SIG-M5 treated with dmso at 0.1 percent for 504 hours (cell line): ENCODE measurements at regions not wholly inside any gene's neighbourhood (a gene's known extent, or its start where the extent isn't known, plus 50 kb on each side); places are given as distances from the start of the nearest gene placed in this dataset.

Source experiments
- DNase-seq: peaks from one replicate; lab custom pipeline; 2025; ENCODE audit not compliant: unreplicated experiment; lab: John Stamatoyannopoulos, UW

DNA sequence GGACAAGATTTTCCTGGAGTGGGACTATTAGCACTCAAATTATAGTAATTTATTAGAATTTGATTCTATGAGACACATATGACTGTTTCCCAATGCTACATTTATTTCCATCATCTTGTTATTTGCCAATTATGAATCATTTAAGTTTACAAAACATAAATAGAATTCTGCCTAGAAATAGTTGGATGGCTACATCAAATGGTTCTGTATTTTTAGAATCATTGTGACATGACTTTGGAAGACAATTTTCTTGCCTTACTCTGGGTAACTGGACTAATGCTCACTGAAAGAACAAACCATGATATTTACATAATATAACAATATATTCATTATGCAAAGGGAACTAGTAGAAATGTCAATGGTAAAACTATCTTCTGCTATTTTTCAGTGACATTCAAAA lies 173.5 kb downstream of the ZIC1 start:
- DNase-seq, result no peak

DNA sequence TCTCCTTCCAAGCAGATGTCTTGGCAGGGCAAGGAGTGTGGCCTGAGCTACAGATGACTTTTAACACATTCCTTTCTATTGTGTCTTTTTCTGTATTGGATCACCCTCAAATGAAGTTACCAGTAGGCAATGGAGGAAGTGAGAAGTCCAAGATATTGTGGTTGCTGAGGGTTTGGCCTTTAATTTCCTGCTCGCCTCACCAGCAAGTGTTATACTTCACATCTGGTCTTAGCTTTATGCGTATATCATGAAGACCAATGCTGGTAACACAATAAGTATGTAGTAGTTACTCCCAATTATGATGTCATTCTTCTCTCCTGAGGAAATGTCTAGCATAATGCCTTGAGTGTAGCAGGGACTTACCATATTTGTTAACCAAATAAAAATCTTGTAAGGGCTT lies 179.9 kb downstream of the ZIC1 start:
- no peak for DNase-seq

DNA sequence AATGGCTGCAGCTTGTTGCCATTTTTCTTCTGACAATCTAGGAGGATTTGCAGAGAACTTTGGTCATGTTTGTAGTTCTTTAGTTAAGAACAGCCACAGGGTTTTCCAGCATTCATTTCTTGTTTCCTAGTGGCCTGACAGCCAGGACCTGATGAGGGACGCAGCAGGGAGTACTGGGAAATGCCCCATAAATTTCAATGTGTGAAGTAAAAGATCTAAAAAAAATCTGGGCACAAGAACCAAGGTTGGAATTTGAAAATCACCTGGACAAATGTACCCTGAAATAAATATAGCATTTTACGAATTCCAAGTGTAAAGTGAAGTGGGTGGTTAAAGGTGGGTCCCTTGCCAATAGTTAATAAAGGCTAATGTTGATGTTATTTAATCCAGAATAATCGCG lies 195.0 kb downstream of the ZIC1 start:
- DNase-seq, result no peak

DNA sequence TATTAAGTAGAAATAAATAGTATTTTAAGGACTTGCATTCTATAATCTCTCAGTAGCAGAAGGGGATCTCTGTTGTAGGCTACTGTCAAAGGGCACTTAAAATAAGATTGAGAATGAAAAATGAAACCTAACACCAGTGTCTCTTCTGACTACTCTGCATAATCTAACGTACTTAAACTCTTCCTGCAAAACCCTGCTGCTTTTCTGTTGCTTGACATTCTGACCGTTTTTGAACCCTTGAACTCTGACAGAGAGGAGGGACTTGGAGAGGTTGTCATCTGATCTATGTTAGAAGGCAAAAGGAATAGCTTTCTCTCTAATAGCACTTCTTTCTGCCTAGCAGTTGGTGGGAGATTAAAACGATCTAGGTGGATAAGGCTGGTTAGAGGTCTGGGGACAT lies 204.6 kb downstream of the ZIC1 start:
- no peak for DNase-seq

DNA sequence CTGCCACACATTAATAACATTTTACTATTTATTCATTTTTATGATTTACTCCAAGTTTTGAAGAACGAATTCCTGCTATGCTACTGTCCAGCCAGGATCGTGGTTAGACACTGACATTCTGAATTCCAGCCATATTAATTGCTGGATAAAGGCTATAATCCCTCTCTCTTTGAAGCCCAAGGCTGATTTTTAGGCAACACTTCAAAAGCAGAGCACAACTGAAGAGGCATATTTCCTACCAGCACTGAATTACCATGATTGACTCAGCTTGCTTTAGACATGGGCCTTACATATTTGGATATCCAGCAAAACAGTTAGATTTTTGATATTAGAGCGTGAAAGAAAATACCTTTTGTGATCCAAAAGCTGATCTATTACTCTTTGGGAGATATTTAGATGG lies 205.0 kb downstream of the ZIC1 start:
- DNase-seq, result no peak

DNA sequence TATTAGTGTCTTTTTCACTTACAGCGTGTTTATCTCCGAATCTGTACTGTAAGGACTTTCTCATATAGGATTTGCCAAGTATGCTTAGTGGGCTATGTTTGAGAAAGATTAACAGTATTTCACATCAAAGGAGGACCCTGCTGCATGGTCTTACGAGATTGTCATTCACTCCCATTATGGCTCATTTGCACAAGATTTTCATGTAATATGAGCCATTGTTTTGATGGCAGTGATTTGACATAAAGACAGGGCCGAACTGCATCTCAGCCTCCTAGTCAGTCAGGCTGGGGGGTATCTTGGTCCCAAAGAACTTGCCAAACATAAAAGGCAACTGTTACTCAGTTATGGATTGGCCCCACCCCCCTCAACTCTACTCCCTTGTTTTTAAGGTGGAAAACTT lies 205.9 kb downstream of the ZIC1 start:
- no peak for DNase-seq

DNA sequence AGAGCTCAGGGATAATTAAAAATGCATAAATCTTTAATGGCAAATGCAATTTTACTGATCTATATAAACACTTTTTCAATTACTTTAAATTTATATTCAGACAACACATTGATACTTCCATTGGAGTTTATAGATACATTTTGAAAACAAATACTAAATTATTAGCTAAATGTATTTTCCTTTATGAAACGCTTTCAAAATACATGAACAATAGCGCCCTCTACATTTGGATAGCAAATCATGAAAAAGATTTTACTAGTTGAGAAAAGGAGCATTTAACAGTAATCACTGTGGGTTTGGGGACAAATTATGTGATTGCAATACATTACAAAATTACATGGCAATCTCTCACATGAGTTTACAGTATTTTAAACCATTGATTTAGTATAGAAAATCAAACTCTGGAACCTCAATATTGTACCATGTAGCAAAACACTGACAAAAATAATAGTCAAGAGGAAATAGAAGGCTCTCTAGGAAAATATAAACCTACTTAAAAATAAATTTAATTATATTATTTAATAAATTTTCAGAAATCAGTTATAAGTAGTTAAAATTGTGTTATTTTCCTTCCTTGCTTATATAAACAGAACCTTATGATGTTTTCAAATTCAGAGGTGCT lies 207.9 kb downstream of the ZIC1 start:
- DNase-seq, result peak; percentile 28

DNA sequence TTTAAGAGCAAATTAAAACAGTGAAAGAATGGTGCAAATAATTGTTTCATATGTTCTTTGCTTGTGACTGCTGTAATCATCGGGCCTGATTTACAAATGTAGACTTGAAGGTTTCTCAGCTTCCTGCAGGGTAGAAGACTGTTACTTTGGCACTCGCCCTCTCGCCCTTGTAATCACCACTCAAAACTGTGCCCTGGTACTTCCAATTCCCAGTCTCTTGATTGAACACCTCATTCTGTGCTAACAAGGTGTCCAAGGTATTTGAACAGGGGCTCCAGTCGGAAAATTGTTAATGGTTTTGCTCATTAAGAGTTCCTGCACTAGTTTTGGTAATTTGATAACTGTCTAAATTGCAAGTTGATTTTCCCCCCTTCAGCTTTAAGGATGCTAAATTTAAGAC lies 209.5 kb downstream of the ZIC1 start:
- no peak for DNase-seq

DNA sequence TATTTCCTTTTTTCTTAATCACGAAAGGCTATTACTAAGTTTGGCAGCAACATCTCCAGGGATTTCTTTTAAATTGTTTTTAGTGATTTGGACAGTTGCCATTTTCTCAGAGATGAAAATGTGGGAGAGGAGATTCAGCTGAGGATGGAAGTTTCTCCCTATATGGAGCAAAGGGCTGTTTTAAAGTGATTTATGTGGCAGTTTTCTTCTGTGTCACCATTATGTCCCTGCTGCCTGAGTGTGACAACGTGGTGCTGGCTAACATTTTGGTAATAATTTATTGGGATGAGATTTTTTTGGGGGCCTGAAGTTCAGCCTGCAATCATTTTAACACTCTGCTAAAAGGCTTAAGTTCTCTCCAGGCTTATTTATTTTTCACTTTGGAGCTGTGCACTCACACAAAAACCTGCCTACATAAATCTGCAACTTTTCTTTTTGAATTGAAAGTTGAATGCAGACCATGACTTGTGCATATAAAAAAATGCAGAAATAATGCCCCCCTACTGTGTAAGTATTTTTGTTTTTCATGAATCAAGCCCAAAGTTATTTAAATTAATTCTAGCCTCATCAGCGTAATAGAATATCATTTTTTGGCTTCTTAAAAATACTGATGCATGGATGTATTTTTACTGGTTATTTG lies 210.9 kb downstream of the ZIC1 start:
- DNase-seq, result no peak

DNA sequence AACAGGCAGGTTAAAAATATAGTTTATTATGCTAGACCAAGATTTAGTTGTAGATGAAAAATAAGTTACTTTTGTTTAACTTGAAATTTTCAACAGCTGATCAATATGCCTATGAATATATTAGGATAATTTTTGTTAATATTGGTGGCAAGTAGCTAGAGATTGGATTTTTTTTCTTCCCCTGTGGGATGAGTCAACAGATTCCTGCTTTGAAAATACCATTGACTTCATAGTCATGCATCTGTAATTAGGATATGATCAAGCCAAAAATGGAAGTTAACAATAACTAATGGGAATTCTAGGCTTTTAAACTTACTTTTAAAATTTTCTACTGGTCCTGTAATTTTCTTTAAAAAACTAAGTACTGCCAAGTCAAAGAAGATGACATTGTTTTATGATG lies 211.7 kb downstream of the ZIC1 start:
- DNase-seq, result no peak

DNA sequence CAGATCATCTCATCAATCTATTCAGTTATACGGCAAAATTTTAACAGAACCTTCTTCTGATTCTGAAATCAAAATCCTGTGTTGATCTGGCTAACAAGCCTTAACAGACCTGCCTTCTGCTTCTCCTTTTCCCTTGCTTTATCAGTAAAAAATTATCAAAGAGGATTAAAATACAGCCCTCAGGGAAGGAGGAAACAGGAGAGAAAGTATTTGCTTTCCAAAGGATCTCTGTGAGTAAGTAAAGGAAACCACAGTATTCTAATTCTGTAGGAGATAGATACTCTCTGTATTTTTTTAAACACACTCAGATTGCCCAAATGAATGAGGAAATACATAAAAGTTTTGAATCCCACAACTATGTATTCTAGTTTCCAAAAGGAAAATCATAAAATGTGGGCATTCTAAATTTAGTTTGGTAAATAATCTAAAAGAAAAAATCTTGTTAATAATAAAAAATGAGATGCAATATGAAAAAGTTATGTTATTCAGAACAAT lies 221.8 kb downstream of the ZIC1 start:
- DNase-seq, result no peak

DNA sequence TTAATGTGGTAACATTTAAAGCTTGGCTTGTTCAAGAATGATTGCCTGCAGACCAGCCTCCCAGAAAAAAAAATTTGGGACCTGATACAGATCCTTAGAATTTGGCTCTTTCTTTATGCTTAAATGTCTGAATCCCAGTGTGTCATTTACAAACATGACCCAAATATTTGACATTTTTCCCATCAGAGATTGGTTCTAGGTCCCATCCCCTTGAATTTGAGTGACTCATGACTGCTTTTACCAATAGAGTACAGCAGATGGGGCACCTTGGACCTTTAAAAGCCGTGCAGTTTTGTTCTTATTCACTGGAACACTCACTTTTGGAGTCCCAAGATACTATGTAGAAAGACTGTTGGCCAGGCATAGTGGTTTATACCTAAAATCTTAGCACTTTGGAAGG lies 231.6 kb downstream of the ZIC1 start:
- DNase-seq, result no peak

DNA sequence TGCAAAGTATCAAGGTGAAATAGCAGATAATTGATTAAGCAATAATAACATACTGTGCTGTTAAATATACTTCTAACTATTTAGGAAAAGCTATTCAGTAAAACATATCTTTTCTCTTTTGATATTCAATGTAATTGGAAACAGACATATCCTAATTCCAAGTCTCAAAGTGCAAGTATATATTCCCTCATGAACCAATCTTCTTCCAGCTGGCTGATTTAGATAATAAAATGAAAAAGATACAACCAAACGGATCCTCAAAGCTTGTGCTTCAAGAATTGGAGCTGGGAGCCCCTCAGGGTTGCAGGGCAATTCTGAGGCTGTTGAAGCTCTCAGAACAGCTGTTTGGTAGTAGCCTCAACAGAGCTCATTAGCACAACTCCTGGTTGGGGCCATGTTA lies 236.6 kb downstream of the ZIC1 start:
- no peak for DNase-seq

DNA sequence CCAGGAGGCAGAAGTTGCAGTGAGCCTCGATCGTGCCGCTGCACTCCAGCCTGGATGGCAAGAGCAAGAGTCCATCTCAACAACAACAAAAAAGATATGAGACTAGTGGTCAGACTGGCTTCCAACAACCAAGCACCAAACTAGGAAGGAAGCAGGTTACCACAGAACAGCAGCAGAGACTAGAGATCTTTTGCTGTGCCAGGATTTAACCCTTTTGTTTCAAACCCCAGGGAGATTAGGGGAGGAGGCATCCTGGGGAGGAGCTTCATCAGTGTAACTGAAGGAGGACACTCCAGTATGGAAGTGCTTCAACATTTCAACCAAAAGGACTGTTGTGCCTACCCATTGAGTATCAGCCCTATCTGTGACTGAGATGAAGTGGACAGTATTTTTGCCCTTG lies 240.3 kb downstream of the ZIC1 start:
- no peak for DNase-seq

DNA sequence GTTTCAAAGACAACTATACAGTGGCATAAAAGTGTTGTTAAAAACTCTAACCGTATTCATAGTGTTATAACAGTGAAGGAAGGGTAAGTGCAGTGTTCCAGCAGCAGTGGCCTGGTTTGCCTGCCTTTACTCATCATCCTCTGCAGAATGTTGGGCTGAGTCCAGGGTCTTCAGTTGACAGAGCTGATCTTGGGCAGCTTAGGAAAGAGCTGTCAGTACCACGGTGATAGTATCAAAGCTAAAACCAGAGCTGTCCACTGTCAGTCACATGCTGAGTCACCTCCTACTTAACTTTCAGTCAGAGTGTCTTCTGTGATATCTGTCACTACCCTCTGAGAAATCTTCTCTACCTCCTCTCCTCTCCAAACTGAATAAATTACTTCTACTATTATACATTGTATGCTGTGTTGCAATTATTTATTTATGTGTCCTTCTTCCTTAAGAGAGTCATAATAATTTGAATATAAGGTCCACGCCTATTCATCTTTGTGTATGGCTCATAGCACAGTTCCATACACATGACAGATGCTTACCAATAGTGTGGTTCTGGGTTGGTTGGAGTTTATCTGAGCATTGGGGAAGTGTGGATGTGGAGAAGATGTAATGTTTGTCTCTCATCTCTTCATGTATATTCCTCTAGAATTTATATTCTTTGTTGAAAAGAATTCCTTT lies 242.1 kb downstream of the ZIC1 start:
- DNase-seq, result no peak

DNA sequence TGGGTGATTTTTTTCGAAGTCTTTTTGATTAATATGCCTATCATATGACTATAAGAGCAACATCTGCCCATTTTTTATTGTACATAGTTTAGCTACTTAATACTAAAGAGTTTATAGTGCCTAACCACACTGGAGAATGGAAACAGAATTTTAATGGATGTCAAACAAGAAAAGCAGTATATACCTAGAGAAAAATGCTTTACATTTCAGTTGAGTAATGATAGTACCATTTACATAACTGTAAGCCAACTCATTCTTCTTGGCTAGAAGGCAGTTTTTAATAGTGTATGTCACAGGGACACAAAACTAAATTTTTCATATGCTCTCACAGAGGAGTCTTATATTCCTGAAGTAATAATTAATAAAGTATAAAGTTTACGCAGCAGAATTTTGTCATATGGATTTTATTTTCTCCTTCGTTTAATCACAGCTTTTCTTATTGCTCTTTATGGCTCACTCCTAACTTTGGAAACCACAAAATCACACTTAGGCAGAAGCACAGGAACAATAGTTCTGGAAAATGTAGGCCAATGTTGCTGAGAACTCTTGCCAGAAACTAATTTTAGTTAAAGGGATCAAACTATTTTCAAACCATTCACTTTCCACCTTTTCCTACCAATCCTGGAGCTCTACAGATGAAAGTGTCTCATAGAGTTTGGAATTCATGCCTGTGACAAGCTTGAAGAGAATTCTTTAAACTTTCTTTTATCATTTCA lies 243.6 kb downstream of the ZIC1 start:
- no peak for DNase-seq

DNA sequence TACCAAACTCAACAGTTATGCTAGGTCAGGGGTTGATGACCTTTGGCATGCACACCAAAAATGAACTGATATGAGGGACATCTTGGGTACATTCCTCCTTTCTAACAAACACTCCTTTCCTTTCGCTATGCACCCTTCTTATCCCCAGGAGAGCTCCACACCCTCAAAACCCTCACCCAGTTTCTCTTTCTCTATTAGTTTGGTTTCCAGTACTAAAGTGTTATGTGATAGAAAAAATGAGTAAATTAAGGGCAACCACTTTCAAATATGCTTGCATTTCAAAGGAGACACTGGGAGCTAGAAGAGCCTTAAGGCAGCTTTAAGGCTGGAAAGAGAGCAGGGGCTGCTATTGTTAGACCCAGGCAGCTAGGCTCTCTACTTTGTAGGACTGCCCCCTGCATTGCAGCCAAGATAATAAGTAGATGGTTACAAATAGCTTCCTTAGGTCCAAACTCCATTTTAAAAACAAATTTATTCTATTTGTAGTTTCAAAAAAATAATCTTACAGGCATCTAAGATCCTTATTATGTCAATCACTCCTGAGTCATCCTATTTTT lies 244.3 kb downstream of the ZIC1 start:
- no peak for DNase-seq

DNA sequence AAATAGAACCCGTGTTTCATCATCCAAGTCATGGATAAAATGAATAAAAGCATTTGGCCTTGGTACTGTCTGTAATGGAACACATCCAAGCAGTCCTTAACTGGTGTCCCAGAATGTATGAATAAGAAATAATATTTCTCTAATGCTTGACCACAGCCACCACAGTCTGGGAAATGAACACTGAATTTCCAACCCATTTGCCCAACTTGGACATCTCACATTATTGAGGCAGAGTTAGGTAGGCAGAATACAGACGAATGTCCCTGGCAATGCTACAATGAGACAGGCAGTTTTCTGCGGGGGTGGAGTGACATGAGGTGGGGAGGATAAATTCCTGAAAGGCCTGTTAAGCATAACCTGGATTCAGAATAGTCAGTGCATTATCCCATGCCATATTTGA lies 245.7 kb downstream of the ZIC1 start:
- DNase-seq, result no peak

DNA sequence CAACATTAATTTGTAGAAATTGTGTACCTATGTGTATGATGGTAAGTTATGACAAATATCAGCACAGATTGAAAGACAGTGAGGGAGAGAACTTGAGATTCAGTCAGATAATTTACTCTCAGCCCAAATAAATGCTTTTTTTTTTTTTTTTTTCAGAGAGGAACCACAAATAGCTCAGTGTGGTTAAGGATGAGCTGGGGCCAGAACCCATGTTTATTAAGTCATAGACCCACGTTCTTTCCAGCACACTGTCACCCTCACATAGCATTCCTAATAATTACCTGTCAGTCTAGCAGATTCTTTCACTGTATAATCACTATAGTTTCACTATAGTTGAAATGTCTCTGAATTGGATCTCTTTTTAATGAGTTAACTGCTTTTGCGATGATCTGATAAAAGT lies 246.1 kb downstream of the ZIC1 start:
- DNase-seq, result no peak

DNA sequence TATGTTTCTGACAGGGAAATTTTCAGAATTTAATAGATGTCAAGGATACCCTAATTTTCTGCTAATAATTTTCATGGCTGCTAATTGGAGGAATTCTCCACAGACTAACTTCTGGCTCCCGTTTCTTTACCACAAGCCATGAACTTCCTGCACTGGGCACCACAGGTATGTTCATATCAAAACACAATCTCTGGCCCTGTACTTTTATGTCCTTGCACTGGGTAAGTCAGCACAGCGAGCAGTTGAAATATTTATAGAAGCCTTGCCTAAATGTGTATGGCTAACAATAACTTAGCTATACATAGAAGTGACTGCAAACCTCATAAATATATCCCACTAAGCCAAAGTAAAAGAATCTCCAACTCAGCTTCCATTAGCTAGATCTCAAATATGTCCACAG lies 246.9 kb downstream of the ZIC1 start:
- no peak for DNase-seq

DNA sequence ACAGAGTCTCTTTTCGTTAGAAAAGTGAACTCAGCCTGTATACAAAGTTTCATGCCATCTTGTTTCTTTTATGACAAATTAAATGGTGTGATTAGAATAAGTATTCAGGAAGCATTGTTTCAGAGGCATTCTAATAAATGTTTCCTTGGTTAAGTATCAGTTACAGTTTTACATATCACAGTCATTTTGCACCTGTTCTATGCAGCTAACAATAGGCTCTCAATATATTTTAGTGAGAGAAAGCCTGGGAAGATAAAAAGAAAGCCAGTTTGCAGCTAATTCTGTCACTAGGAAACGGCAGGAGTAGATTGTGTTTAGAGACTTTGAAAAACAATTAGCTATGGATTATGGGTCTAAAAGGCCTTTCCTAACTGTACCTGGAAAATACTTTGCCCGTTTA lies 252.8 kb downstream of the ZIC1 start:
- no peak for DNase-seq

DNA sequence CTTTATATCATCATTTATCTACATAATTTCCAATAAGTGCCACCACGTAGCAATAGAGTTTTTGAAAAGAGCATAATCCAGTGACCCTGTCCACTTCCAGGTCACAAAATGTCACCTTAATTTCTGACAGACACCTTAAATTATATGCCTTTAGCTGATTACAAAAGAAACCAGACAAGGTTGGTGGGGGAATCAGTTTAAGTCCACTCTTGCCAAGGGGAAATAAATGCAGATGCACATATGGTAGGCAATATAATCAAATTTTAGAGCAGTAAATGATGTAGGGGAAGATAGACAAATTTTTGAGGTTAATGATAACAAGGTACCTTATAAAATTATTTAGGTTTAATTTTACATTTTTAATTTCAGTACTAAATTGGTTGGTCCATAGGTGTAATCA lies 253.5 kb downstream of the ZIC1 start:
- DNase-seq, result no peak
